HepG2 (cell line): ENCODE measurements at regions not wholly inside any gene's neighbourhood (a gene's known extent, or its start where the extent isn't known, plus 50 kb on each side); places are given as distances from the start of the nearest gene placed in this dataset.

Source experiments
- ATAC-seq: fragments of 200-7000 bp; cut with Tn5 transposase; 3 replicates; pipeline ENCODE4 v1.9.1; 2020; ENCODE audit warnings: mild to moderate bottlenecking, moderate library complexity
- BruUV-seq: library from RNA; stranded (reverse); fragments of 400-500 nt; replicated peaks from 2 replicates; lab custom pipeline; 2021; lab: Mats Ljungman, UMichigan
- CTCF ChIA-PET: fragments of 300-600 bp; formaldehyde crosslinking; extraction: SDS; loops from one replicate; lab custom pipeline; 2021; ENCODE audit warnings: low total read pairs, inconsistent platforms, low intra/inter-chr PET ratio; lab: Yijun Ruan, JAX
- POLR2A ChIA-PET: fragments of 350-600 bp; sonication (Branson Sonifier 250); formaldehyde crosslinking; loops from one replicate; lab custom pipeline; 2020; ENCODE audit warnings: antibody characterized with exemption, inconsistent platforms; lab: Yijun Ruan, JAX
- DNase-seq: peaks from one replicate; pipeline ENCODE4 v3.0.0-alpha.2; 2015; ENCODE audit warnings: low spot score
- FAIRE-seq: peaks from 3 replicates; lab custom pipeline; 2011; peaks lifted over from hg19 to GRCh38; lab: Jason Lieb, UNC
- H2AFZ ChIP-seq: one replicate; pipeline ENCODE4 v1.6.1; 2011; ENCODE audit warnings: low read length, inconsistent platforms
- H3K27ac ChIP-seq: fragments of 300-600 bp; 3 replicates; pipeline ENCODE4 v1.8.0; 2011; ENCODE audit warnings: mixed run types, mild to moderate bottlenecking, mixed read lengths, low read length, inconsistent platforms; ENCODE audit not compliant: insufficient read depth; ENCODE audit errors: extremely low read length
- H3K27me3 ChIP-seq, 2 experiments: fragments of 200-600 bp in 1 of 2; 2 replicates in 1 of 2; 3 replicates in 1 of 2; pipeline versions ENCODE4 v1.6.0 to v1.8.0; 2011; ENCODE audit warnings: low read length in 2 of 2, mild to moderate bottlenecking in 2 of 2, moderate library complexity in 2 of 2, inconsistent platforms in 1 of 2; ENCODE audit not compliant: insufficient read depth in 2 of 2, control insufficient read depth in 1 of 2
- H3K36me3 ChIP-seq, 2 experiments: fragments of 200-600 bp in 1 of 2; replicated peaks in 1 of 2; 2 replicates in 1 of 2; 3 replicates in 1 of 2; pipeline versions ENCODE4 v1.5.1 to v1.8.0; 2011; ENCODE audit warnings: low read length in 2 of 2, inconsistent platforms in 1 of 2; ENCODE audit not compliant: insufficient read depth in 2 of 2, control insufficient read depth in 1 of 2
- H3K4me1 ChIP-seq: 2 replicates; pipeline ENCODE4 v1.5.1; 2012; ENCODE audit warnings: low read length, inconsistent platforms; ENCODE audit not compliant: insufficient read depth
- H3K4me2 ChIP-seq: 2 replicates; pipeline ENCODE4 v1.6.0; 2011; ENCODE audit warnings: low read depth, low read length, inconsistent platforms
- H3K4me3 ChIP-seq, 3 experiments: fragments of 200-600 bp in 1 of 3; sonication (generic), shearing (Covaris generic) in 1 of 3; replicated peaks in 1 of 3; 2 replicates each; pipeline ENCODE4 v1.5.1; 2011 to 2016; ENCODE audit warnings: low read length in 3 of 3, inconsistent platforms in 2 of 3, low read depth in 2 of 3, mild to moderate bottlenecking in 2 of 3, control low read depth in 1 of 3, mixed read lengths in 1 of 3; ENCODE audit not compliant: insufficient read depth in 1 of 3
- H3K79me2 ChIP-seq: one replicate; pipeline ENCODE4 v1.6.1; 2011; ENCODE audit warnings: low read length, inconsistent platforms; ENCODE audit not compliant: insufficient read depth
- H3K9ac ChIP-seq: 2 replicates; pipeline ENCODE4 v1.6.0; 2011; ENCODE audit warnings: mild to moderate bottlenecking, low read depth, low read length, inconsistent platforms; ENCODE audit not compliant: insufficient read depth
- H3K9me3 ChIP-seq: 2 replicates; pipeline ENCODE4 v1.5.1; 2012; ENCODE audit warnings: mild to moderate bottlenecking, low read length
- H4K20me1 ChIP-seq: 2 replicates; pipeline ENCODE4 v1.6.0; 2011; ENCODE audit warnings: inconsistent platforms, mild to moderate bottlenecking, low read length, moderate library complexity; ENCODE audit not compliant: insufficient read depth
- MAFK ChIP-seq, 2 experiments: IDR thresholded peaks in 1 of 2; conservative IDR thresholded peaks in 1 of 2; 2 replicates each; pipeline ENCODE4 v1.6.1; 2011; ENCODE audit warnings: improper control_type of control experiment in 2 of 2, low read length in 2 of 2
- NFKB2 ChIP-seq: sonication (generic); formaldehyde crosslinking; IDR thresholded peaks from 2 replicates; pipeline ENCODE4 v1.4.0; 2020; ENCODE audit warnings: missing genetic modification reagents, borderline replicate concordance
- SRSF9 ChIP-seq: fragments of 200-400 bp; formaldehyde crosslinking; IDR thresholded peaks from 2 replicates; pipeline ENCODE4 v1.6.1; 2018; ENCODE audit warnings: borderline replicate concordance, mild to moderate bottlenecking, low read depth, low read length; ENCODE audit not compliant: insufficient read depth, poor library complexity, severe bottlenecking
- ZBTB8A ChIP-seq: sonication (generic); formaldehyde crosslinking; IDR thresholded peaks from 2 replicates; pipeline ENCODE4 v1.4.0; 2020; ENCODE audit warnings: mild to moderate bottlenecking, low read depth, missing genetic modification reagents, borderline replicate concordance
- WGBS: methylation state at CpG from one replicate; pipeline ENCODE4 v1.1.6; 2017; ENCODE audit warnings: low lambda C conversion rate; 5-methylcytosine and 5-hydroxymethylcytosine counted together
- in situ Hi-C: cut with HindIII; loops from 2 replicates; pipeline ENCODE4 v1.10.0; 2017; ENCODE audit warnings: low pct_unique_long_range_greater_than_20kb; ENCODE audit not compliant: extremely low pct_ligation_motif_present
- intact Hi-C: fragments of 100-400 bp; cut with micrococcal nuclease; formaldehyde crosslinking; loops from one replicate; pipeline ENCODE4 v1.10.0; 2022; ENCODE audit not compliant: unreplicated experiment
- TF ChIP-seq, protein P1 (sequence below): sonication (generic); formaldehyde crosslinking; IDR thresholded peaks from 2 replicates; pipeline ENCODE4 v1.4.0; 2020; ENCODE audit warnings: missing genetic modification reagents, borderline replicate concordance
- TF ChIP-seq, protein P2 (sequence below): sonication (generic); formaldehyde crosslinking; IDR thresholded peaks from 2 replicates; pipeline ENCODE4 v1.8.1; 2023; ENCODE audit warnings: mild to moderate bottlenecking, missing genetic modification reagents

DNA sequence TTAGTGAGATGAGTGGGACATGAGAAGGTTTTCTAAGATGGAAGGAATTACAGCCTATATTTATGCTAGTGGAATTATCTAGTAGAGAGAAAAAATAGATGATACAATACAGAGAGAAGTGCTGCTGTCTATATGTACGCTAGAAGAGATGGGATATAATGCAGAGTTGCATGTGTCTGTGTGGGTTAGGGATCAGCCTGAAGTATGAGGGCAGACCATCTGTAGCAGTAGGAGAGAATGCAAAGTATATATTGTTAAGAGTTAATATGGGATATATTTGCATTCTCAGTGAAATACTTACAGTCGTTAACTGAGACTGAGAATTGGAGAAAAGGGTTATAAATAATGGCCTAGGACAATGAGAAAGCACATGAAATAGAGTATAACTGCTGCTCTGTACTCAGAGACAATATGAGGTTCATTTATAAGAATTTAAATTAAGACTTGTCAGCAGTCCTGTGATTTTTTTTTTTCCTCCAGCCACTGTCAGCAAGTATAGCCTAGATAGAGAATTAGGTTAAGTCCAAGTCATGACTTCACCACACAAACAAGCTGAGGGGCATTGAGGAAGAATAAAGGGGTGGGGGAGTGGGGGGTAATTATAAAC lies 77.8 kb downstream of the SLITRK1 start:
- DNase-seq (no peak), FAIRE-seq (no peak), ATAC-seq (no peak)
- no peaks in the 10 kb centered on the region for H3K27me3 ChIP-seq
- no peaks in the 10 kb centered on the region for H3K36me3 ChIP-seq
- TF ChIP-seq ZBTB8A (CRISPR knock-in tag) = no peak
- no peak for TF ChIP-seq SRSF9
- TF ChIP-seq, protein P1, sequence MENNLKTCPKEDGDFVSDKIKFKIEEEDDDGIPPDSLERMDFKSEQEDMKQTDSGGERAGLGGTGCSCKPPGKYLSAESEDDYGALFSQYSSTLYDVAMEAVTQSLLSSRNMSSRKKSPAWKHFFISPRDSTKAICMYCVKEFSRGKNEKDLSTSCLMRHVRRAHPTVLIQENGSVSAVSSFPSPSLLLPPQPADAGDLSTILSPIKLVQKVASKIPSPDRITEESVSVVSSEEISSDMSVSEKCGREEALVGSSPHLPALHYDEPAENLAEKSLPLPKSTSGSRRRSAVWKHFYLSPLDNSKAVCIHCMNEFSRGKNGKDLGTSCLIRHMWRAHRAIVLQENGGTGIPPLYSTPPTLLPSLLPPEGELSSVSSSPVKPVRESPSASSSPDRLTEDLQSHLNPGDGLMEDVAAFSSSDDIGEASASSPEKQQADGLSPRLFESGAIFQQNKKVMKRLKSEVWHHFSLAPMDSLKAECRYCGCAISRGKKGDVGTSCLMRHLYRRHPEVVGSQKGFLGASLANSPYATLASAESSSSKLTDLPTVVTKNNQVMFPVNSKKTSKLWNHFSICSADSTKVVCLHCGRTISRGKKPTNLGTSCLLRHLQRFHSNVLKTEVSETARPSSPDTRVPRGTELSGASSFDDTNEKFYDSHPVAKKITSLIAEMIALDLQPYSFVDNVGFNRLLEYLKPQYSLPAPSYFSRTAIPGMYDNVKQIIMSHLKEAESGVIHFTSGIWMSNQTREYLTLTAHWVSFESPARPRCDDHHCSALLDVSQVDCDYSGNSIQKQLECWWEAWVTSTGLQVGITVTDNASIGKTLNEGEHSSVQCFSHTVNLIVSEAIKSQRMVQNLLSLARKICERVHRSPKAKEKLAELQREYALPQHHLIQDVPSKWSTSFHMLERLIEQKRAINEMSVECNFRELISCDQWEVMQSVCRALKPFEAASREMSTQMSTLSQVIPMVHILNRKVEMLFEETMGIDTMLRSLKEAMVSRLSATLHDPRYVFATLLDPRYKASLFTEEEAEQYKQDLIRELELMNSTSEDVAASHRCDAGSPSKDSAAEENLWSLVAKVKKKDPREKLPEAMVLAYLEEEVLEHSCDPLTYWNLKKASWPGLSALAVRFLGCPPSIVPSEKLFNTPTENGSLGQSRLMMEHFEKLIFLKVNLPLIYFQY = no peak
- TF ChIP-seq MAFK (conservative IDR thresholded peaks at IDR 0.05 in 1 of 2, IDR thresholded peaks at IDR 0.05 in 1 of 2; ENCODE audit: low read length in 2 of 2) = peak in 1 of 2 experiments; percentile 26; a peak in 1 of 4 replicates
- TF ChIP-seq, protein P2, sequence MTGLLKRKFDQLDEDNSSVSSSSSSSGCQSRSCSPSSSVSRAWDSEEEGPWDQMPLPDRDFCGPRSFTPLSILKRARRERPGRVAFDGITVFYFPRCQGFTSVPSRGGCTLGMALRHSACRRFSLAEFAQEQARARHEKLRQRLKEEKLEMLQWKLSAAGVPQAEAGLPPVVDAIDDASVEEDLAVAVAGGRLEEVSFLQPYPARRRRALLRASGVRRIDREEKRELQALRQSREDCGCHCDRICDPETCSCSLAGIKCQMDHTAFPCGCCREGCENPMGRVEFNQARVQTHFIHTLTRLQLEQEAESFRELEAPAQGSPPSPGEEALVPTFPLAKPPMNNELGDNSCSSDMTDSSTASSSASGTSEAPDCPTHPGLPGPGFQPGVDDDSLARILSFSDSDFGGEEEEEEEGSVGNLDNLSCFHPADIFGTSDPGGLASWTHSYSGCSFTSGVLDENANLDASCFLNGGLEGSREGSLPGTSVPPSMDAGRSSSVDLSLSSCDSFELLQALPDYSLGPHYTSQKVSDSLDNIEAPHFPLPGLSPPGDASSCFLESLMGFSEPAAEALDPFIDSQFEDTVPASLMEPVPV (CRISPR knock-in tag) = no peak
- TF ChIP-seq NFKB2 (CRISPR knock-in tag) = no peak
- no TSS peak for BruUV-seq
- in situ Hi-C loops (no loop called here), intact Hi-C loops (no loop called here)
- H3K4me3 ChIP-seq = no peak overlapping the region
- H3K4me2 ChIP-seq = no peak overlapping the region
- no peaks in the 10 kb centered on the region for H3K4me1 ChIP-seq
- ChIA-PET POLR2A (no interaction called here), CTCF (no interaction called here)
- H4K20me1 ChIP-seq = no peaks in the 10 kb centered on the region
- no peak overlapping the region for H3K27ac ChIP-seq
- 0% methylated on average over 2 of the region's 2 CpGs for WGBS
- H3K9ac ChIP-seq = no peak overlapping the region
- H3K9me3 ChIP-seq = no peaks in the 10 kb centered on the region
- no peaks in the 10 kb centered on the region for H3K79me2 ChIP-seq
- no peak overlapping the region for H2AFZ ChIP-seq
